ENCODE measurements at regions not wholly inside any gene's neighbourhood (a gene's known extent, or its start where the extent isn't known, plus 50 kb on each side); places are given as distances from the start of the nearest gene placed in this dataset.

DNA sequence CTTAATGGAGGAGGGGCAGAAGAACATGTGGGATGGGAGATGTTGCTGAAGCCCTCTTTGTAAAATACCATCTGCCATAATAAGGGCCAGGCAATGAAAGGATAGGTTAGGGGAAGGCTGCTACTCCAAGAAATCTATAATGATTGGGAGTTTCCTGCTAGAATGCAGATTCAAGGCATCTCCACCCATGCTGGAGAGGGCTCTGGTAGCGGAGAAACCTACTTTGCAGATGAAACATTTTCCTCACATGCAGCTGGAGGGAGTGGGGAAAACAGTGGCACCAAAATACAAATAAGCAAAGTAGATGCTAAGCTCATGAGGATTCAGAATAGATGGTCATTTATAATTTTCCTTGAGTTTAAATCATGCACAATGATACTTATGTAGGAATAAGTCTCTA, 82.3 kb upstream of the GCFC2 start:
- DNase-seq: no peak

DNA sequence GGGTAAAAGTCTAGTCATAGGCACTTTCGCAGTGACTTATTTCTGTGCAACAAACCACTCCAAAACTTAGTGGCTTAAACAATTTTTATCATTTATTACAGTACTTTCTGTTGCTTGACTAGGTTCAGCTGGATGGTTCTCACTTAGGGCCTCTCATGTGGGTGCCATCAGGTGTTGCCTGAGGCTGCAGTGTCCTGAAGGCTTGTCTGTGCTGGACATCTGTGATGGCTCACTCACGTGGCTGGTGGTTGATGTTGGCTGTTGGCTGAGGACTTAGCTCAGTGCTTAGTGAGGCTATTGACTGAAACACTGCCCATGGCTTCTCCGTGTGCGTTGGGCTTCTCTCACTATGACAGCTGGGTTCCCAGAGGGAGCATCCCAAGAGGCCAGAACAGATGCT, 81.4 kb upstream of the GCFC2 start:
- no peak for DNase-seq

DNA sequence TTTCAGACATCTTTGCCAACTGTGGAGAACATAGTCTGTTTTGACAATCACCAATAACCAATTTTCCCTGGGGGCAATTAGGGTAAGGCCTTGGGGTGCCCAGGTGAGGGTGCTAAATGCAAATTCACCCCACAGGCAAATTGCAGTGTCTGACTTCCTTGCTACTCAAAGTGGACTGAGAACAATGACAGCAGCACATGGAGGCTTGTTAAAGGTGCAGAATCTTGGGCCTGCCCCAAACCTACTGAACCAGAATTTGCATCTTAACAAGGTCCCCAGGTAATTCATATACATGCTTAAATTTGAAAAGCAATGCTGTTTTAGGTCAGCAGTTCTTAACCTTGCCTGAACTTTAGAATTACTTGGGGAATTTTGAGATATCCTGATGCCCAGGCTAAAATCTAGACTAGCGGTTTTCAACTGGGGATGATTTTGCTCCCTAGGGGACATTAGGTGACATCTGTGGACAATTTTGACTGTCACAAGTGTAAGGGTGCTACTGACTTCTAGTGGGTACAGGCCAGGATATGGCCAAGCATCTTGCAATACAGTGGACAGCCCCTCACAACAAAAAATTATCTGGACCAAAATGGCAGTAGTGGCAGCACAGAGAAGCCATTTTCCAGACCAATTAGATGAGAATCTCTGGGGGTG, 80.2 kb upstream of the GCFC2 start:
- DNase-seq: no peak

DNA sequence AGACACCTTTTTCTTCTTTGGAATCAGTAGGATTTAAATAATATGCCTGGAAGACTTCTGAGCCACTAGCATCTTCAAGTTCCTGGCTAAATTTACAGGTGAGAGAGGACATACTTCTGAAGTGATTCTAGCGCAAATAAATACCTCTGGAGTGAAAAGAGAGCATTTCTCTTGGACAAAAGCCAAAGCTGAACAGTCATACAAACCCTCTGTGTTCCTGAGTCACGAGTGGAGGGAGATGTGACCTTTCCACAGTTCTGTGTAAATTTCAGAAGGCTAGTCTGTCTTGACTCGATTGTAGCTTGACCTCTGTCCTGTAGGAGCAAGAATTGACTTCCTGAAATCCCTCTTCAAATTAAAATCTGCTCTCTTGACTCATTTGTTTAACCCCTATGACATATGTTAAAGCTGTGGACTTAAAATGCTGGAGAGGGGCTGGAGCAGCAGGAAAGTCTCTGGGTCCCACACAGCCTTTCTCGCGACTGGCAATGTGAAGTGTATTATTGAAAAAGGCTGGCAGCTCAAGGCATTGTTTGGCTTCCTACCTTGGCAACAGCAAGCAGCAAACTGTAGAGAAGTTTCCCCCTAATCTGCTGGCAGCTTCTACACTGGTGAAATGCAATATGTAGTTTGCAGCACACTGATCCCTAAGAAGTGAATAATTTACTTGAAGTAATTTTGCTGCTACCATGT, 79.6 kb upstream of the GCFC2 start:
- DNase-seq: no peak

DNA sequence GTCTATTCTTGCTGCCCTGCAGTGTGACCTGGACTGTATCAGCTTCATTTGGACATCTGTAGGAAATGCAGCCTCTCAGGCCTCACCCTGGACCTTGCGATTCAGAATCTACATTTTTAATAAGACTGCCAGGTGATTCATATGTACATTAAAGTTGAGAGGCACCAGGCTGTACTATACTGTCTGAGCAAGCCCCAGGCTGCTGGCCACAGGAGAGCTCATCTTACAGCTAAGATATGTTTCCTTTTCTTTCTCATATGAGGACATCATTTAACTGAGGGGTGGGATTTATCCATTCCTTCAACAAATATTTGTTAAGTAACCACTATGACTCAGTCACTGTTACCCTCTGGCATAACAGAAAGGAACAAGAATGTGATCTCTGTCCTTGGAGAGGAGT, 78.2 kb upstream of the GCFC2 start:
- DNase-seq: no peak

DNA sequence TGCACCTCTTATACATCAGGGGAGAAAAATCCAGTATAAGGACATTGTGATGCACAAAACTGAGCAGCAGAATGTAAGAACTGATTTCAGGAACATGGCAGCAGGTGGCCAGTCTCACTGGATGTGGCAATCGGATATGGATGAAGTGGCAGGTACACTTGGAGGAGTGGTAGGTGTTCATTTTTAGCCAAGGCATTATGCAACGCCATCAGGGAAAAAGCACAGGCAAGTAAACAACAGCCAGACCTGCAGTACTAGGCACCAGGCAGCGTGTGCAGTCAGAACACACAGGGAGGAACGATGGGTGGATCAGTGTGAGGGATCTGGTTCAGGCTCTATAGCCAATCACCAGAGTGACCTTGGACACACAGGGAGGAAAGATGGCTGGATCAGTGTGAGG, 77.4 kb upstream of the GCFC2 start:
- DNase-seq: no peak

DNA sequence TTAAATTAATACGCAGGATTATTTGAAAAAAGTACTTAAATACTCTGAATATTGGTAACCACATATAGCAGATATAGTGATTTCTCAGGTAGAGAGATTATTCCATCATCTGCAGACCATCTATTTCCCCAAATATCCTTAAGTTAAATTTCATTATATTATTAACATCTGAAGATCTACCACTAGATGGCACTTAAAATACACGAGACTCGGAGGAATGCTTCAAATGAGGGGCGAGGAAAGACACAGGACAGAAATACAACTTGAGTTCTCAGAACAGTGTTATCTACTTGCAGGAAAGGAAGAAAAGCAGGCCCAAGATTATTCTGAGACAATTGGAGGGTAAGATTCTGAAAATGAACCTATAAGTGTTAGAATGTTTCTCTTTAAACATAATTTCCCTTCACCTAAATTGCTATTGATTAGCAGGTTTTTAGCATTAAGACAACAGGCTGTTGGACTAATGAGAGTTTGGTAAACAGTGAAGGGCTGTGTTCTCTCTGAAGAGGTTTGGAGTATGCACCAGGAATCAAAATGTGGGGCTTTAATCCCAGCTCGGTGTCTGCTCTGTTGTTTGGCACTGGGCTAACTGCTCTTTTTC, 76.9 kb upstream of the GCFC2 start:
- no peak for DNase-seq

DNA sequence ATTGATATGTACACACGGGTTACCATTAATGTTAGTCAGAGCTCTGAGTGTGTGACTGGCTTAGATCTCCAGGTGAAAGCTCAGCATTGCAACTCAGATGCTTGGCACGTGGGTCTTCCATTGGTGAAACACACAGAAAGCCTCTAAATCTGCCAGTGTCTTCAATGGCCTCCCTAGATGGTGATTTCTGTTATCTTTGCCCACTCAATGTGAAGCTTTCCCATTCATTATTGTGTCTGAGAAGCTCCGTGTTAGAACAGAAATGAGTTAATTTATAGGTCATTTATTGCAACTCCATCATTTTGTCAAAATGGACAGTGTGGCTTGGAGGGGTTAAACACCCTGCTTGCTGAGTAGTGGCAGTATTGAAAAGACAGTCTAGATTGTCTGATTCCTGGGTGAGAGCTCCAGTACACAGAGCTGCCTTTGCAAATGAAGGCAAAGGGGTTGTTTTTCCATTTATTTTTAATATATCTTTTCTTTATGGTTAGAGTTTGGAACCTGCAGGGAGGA, 64.7 kb upstream of the GCFC2 start:
- DNase-seq: no peak

DNA sequence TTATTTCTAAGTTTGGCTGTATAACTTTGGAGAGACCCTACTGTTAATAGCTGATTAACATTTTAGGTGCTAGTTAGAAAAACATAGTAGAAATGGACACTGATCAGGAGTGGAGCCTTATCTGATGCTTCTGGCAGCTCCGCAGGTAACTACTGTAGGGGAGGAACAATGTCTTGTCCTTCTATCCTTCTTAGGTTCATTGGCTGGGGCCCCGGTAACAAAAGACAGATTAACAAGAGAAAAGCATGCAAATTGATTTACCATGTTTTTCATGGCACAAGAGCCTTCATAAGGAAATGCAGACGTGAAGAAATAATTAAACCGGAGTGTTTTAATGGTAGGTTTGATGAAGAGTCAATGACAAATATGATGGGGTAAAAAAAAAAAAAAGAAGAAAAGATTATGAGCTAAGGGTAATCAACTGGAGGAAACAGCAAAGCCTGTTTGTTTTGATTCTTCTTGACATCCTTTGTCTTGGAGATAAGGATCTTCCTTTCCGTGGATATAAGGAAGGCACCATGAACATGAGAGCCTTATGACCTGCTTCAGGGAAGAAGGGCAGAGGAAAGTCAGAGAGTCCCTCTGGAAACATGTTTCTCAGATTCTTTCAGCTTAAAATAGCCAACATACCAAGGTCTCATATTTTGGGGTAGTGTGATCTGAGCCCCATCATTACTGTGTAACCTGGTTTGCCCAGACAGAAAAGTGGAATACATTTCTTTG, 62.4 kb upstream of the GCFC2 start:
- DNase-seq: no peak

DNA sequence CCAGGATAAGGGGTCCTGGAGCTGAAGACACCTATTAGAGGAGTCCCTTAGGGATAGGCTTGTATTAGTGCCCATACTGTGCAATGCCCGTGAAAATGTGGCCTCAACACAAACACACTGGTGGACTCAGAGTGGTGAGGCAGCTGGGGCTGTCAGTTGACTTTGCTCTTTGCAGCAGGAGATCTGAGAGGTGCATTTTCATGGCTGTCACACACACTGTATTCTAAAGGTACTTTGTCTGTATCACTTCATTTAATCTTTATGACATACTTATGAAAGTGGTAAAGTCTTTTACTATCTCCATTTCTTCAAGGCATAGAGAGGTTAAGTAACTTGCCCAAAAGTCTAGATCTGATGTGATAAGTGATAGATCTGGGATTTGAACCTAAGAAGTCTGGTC, 55.1 kb upstream of the GCFC2 start:
- DNase-seq: no peak

DNA sequence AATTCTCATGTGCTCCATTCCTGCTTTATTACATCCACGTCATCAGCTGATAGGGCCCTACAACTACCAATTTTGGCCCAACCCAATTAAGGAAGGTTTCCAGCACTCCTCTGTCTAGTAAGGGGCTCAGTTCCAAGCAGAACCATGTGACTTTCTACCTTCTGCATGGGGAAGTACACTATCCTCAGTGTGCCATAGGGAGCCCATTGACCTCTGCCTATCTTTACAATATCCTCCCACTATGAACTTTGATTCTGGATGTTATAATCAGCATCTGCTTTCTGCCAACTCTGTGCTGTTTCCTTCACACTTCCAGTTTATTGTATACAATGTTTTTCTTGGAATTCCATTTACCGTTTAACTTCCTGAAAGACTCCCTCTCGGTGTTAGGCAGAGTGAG, 53.9 kb upstream of the GCFC2 start:
- DNase-seq: no peak

All from activated CD4-positive, alpha-beta T cell treated with anti-CD3 and anti-CD28 coated beads, Interleukin-2, amount 50 U/mL, for 48 hours (primary cell).